B cell (primary cell): ENCODE measurements at regions not wholly inside any gene's neighbourhood (a gene's known extent, or its start where the extent isn't known, plus 50 kb on each side); places are given as distances from the start of the nearest gene placed in this dataset.

Source experiments
- CTCF ChIP-seq: fragments of 200-600 bp; IDR thresholded peaks from one replicate; pipeline ENCODE4 v1.8.0; 2022; ENCODE audit warnings: antibody characterized with exemption, mild to moderate bottlenecking
- EZH2 ChIP-seq: IDR thresholded peaks from 2 replicates; pipeline ENCODE4 v1.6.1; 2012; ENCODE audit warnings: borderline replicate concordance, low read depth, mild to moderate bottlenecking, moderate library complexity, low read length; ENCODE audit not compliant: insufficient read depth, poor library complexity, severe bottlenecking

GRCh38 chr2:129459200-129459876, 520.1 kb upstream of the RAB6C start:
- no peak for TF ChIP-seq CTCF
- TF ChIP-seq EZH2 = no peak
